ENCODE measurements at regions not wholly inside any gene's neighbourhood (a gene's known extent, or its start where the extent isn't known, plus 50 kb on each side); places are given as distances from the start of the nearest gene placed in this dataset.

DNA sequence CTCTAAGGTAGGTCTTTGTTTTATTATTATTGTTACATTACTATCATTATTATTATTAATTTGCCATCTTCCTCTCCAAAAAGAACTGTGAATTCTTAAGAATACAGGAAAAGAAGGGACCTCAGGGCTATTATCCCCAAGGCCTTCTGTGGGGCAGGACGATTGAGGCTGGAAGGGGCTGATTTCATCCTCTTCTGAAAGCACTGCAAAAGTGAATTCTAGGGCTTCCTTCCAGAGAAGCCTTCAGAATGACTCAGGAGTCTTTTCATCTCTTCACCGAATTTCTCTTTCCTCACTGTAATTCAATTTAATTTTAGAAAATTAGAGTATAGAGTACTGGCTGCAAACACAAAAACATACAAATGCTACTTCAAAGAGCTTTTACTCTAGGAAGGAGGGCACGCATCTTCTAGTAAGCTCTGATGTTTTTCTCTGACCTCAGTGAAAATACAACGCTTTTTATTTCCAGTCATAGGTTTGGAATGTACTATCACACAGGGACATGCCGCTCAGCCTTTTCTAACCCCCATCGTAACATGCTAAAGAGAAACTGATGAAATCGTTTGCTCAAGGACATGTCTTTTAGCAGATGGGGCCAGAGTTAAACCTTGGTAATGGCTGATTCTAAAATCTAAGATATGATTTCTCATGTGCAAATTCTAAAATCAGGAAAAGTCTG lies 280.2 kb upstream of the PITRM1 start:
- DNase-seq, result no peak

DNA sequence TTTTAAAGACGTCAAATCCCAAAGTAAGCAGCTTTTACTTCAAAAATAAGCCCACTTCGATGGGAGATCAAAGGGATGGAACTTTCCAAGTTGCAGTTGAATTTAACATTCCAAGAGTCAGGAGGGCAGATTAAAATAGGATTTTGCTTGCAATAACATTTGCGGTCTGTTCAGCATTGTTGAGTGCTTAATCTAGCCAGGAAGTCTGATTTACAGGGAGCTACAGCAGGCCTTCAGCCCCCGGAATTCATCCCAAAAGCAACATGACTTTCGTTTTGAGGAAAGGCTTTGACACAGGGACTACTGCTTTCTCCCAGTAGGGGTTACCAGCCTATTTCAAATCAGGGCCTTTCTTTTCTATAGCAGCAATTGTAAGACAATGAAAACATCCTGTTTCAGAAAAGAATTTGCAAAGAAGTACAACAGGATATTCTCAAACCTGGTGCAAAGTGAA lies 279.6 kb upstream of the PITRM1 start:
- DNase-seq, result no peak

DNA sequence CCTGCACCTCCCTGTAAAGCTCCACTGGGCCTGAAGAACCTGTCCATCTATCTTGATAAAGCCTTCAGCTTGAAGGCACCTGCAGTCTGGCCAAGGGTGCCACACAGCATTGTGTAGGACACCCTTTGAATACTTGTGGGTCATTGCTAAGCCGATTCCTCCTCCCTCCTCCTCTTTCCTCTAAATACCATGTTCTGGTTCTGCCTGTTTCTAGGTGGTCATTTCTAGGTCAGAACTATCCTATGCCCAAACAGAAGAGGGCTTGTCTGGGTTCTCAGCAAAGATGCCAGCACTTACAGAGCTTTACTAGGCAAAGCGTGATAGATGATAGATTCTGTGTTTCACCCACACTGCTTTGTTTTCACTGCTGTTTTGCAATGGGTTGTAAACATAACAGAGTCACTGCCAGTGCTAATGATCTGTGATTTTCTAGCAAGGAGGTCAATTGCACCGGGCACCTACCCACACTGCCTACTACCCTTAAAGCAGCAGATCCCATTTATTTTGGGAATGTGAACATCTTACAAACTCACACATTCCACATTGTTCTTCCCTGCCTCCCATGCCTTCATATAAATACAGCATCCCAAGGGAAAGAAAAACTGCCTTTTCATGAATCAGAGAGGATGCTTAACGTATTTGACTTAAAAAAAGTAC lies 279.1 kb upstream of the PITRM1 start:
- no peak for DNase-seq

DNA sequence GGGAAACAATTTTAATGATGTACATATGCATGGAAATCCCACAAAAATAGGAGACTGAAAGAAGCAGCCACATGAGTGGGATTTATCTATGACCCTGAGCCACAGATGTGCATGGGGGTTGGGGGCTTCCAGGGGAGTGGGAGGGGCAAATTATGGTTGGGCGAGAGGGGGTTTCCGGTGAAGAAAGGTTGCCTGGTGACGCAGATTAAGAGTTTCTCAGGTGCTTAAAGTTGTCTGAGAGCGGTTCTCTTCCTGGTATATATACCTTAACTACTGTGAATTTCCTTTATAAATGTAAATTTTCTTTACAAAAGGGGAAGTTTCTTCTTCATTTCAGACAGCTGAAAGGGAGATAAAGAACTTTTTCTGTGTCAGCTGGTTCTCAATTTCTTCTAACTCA lies 273.6 kb upstream of the PITRM1 start:
- no peak for DNase-seq

DNA sequence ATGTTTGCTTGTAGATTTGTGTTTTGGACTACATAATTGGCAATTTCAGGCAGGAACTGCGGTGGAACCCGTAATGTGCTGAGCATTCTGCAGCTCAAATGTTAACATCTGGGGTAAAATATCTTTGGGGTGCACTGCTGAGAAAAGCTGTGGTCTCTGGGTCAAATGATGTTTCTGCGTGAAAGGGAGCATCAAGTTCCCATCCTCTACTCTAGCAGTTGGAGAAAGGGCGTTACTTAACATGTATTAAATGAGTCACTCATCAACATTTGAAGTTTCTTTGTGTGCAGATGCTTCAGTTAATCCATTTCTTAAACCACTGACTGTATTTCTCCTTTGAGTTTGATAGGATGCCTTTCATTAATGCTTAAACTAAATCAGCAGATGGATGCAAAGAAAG lies 273.1 kb upstream of the PITRM1 start:
- no peak for DNase-seq

DNA sequence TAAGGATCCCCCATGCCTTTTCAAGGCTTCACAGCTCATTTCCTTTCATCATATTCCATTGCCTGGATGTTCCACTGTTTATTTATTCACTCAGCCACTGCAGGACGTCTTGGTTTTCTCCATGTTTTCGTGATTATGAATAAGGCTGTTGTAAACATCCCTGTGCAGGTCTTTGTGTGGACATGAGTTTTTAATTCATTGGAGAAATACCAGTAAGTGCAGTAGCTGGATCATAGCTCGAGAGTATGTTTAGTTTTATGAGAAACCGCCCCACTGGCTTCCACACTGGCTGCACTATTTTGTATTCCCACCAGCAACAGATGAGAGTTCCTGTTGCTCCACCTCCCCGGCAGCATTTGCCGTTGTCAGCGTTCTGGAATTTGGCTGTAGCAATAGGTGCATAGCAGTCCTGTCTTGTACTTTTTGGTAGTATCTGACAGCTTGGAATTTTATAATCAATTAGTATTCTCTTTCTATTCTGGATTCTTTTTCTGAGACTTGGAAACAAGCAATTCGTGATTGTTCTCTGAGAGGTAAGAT lies 269.9 kb upstream of the PITRM1 start:
- DNase-seq, result no peak

DNA sequence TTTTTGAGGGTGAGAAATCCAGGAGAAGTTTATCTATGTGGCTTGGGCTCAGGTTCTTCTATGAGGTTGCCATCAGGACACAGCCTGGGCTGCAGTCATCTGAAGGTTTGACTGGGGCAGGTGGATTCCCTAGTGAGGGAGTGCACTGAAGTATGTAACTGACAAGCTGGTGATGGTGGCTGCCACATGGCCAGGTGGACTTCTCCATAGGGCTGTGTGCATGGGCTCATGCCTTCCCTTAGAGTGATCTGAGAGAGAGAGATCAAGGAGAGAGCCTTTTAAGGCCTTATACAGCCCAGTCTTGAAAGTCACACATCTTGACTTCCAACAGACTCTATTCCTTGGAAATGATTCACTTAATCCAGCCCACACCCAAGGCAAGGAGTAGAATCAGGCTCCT lies 266.6 kb upstream of the PITRM1 start:
- DNase-seq, result no peak

DNA sequence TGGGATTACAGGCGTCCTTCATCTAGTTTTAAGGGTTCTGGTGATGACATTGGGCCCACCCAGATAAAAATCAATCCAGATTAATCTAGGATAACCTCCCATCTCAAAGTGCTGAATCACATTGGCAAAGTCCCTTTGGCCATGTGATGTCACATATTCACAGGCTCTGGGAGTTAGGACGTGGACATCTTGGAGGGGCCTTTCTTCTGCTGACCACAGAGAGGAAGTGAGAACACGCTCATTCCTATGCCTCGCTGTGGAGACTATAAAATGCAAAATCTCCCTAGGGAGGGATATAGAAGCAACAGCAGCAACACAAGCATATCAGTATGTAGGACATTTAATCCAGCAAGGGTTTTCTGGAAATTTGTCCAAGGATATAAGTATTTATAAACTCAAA lies 266.0 kb upstream of the PITRM1 start:
- DNase-seq, result no peak

DNA sequence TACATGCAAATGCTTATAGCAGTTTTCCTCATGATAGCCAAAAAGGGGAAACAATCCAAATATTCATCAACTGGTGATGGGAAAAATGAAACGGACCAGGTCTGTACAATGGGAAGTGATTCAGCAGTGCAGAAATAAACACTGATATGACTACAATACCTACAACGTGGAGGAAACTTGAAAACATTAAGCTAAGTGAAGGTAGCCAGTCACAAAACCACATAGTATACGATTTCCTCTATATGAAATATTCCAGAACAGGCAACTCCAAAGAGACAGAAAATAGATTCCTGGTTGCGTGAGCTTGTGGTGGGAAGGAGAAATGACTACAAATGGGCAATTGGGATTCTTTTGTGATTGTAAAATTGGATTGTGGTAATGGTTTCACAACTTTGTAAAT lies 263.1 kb upstream of the PITRM1 start:
- DNase-seq, result no peak

DNA sequence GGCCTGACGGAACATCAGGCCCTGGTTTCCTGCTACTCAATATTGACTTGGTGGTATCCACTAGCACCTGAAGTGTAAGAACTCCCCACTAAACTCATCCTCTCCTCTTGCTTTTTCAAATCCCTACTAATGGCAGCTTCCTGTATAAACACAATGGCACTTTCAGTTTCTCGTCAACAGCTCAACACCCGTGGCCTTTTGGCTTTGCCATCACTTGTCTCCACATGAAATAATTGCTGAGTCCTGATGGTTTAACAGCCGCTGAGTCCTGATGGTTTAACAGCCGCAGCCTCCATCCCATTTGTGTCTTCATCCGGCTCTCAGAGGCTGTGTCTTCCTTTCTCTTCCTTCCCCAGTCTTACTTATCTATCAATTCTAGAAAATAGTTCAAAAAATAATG lies 261.4 kb upstream of the PITRM1 start:
- no peak for DNase-seq

DNA sequence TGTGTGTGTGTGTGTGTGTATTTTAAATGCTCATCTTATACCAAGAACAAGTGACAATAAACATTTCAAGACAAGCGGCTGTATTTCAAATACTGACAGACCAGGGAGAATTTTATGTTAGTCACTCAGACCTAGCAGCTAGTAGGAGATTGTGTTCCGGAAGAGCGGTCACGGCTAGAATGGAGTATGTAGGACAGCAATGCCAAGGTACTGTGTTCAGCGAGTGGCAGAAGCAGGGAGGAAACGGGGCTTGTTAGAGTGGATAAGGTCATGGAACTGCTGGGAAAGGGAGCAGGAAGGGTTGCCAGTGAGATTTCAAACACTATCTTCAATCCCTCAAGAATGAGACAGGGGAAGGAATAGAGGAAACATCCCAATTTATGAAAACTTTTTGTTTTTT lies 260.5 kb upstream of the PITRM1 start:
- no peak for DNase-seq

DNA sequence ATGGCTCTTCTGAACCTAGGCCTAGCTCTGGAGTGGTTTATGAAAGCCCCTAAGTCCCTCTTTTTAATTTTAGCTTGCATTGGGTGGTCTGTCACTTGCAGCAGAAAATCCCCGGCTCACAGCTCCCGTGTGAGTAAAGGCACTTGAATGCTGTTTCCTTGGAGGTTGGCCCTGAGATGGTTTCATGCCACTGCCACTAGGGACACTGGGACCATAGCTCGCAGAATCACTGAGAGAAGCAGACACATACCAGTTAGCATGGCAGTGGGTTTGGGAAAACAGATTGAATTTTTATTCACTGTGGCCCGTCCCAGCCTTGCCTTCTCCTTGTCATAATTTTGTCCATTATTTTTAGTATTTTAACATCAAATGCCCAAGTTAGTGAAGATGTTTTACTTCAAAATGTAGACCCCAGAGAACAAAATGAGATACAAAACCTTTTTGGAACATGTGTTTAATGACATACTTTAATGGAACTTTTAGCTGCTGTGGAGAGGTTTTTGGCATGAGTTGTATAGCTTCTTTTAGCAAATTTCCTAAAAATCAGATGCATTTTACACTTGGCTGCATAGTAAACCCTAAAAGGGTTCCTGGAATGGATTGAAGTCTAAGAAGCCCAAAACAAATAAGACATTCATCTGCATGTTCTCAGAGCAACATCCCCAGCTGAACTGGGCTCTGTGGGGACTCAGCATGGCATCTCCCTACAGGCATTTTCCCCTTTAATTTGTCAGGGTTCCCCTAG lies 259.7 kb upstream of the PITRM1 start:
- no peak for DNase-seq

DNA sequence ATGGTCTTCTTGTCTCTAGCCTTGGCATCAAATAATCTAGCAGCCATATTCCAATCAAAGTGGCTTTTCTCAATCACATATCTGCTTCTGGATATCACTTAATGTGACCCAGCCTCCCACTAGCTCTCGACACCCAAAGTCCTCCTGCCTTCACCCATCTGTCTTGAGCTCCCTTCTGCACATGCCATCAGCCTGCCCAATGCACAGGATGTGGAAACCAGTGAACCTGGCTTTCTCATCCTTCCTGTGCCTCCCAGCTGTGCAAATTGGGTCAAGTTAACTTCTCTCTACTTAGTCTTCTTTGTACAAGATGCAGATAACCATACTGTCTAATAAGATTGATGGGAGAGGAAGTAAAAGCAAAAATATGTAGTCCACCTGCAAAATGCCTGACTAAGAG lies 257.9 kb upstream of the PITRM1 start:
- no peak for DNase-seq

DNA sequence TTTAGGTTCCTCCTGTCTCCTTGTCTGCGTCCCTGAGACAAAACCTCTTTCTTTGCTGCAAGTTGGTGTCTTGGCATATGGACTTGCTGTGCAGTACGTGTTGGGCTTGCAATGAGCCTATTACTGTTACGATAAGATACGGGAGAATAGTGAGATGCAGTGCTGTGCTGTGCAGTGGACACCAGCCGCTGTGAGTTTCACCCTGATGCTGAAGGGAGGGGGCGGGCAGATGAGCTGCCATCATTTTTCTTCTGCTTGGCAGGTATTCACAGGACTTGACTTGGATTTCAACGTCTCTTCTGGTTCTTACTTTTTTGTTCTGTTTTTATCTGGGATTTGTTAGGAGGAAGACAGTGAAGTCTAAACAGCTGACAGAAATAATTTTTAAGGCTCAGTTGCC lies 257.1 kb upstream of the PITRM1 start:
- DNase-seq, result no peak

DNA sequence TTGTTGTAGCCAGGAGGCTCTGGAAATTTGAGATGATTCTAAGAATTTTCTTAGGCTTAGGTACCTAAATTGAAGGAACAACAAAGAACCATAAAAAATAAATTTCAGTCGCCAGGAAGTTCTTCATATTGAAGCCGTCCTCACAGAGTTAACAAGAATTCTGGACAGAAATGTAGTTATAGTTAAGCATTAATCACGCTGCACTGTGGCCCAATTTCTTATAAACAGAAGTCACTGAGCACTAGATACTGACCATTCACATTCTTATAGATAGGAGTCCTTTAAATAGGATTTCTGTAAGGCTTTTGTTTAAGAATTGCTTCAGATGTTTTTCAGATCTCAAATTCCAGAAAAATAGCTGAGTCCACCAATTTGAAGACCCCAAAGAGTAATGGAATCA lies 256.2 kb upstream of the PITRM1 start:
- no peak for DNase-seq

DNA sequence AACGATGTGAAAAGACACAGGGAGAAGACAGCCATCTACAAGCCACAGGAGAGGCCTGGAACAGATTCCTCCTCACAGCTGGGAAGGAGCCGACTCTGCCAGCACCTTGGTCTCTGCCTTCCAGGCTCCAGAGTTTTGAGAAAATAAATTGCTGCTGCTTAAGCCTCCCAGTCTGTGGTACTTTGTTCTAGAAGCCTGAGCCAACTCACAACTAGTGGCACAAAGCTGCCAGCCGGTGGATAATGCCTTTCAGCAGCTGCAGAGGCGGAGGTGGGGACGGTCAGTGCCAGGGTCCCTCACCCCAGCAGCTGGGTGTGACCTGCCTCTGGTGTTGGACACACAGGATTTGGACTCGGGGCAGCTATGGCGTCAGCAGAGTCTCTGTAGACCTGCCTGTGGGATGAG lies 255.4 kb upstream of the PITRM1 start:
- DNase-seq, result no peak

DNA sequence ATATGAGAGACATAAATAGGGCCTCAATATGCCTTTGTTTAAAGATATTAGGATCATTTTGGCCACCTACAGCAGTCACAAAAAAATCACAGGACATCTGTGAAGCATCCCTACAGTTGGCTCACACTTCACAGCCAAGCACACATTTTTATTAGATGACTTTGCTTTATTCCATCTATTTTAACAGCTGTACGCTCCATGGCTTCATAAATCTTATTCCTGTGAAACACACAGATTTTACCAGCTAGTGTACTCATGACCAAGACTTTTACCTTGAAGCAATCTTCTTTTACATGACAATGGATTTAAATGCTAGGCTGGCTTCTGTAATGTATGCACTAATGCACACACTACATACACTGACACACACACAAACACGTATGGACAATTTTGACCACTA lies 254.8 kb upstream of the PITRM1 start:
- no peak for DNase-seq

DNA sequence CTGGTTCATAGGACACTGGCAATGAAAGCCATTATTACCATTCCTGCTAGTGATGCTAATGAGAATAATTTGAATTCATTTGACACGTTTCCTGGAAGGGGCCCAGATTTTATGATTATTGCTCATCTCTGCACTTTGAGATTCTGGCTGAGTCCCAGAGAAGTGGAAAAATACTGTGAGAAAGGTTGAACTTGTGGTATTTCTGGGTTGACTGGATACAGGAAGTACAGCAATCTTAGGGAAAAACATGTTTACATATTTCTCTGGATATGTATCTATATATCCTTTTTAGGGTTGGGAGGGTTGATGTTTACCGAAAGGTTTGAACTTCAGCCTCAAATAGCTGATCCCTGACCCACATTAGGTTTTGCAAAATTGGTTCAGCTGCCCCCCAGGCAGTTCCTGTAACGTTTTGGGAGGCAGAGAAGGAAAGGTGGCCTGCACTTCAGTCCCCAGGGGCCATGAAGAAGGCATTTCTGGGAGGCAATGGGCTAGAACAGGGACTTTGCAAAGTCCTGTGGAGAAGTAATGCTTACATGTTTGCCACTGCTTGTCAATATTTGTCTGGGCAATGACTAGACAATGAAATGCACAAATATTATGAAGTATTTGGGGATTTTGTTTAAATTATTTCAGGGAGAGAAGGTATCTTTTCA lies 253.7 kb upstream of the PITRM1 start:
- DNase-seq, result no peak

DNA sequence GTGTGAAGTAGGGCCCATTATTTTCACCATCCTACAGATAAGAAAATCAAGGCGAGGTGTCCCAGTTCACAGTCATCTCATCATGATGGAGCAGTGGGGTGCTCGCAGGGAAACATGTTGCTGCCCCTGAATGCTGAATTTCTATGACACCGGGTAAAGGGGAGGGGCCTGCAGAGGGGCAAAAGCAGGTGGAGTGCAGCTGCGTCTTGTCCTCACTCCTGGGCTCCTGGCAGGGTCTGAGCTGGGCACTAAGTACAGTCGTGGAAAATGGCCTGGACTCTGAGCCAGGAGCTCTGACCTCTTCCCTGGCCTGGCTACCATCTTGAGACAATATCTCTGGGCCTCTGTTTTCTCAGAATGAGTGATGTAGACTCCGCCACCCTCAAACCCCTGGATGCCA lies 253.1 kb upstream of the PITRM1 start:
- no peak for DNase-seq

DNA sequence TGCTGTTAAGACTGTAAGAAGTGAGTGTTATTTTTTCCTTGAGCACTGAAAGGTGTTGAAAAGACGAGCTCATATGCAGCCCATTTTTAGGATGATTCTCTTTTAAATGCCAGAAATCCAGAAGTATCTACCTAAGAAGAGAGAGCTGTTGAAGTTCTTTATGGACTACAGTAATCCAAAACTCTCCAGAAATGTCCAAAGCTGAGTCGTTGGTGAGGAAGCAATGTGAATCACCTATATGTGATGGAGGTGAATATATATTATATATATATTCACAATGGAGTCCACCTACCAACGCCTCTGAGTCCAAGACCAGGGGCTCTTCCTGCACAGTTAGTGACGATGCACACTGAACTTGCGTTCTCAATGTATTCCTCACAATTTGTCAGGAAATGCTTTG lies 252.7 kb upstream of the PITRM1 start:
- DNase-seq, result no peak

DNA sequence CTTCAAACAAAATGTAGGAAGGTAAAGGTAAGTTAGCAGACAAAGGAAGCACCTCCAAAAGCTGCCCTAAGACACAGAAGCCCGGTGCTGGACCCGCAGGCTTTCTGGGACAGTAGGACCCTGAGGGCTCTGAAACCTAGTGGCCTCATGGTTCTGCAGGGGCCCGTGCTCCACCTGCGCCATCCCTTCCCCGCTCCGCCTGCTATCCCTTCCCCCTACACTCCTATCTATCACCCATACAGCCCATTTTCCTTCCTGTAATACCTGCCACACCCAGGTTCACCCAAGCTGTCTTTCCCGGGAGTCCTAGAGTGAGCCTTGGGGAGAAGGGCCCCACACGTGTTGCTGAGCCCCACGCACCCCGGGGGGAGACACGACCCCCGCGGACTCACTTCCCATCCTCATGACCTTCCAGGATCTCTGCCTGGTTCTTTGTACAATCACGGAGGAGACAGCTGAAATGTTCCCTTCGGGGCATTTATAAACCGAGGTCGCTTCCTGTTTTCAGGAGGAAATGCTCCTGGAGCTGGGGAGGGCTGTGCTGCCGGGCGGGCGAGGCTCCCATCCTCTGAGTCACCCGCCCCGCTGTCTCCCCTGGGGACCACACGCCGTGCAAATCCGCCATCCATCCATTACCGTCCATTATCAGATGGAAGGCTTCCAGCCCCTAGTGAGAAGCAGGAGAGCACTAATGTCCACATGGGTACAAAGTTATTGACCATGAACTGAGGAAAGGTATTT lies 251.7 kb upstream of the PITRM1 start:
- peak; percentile 61 for DNase-seq

DNA sequence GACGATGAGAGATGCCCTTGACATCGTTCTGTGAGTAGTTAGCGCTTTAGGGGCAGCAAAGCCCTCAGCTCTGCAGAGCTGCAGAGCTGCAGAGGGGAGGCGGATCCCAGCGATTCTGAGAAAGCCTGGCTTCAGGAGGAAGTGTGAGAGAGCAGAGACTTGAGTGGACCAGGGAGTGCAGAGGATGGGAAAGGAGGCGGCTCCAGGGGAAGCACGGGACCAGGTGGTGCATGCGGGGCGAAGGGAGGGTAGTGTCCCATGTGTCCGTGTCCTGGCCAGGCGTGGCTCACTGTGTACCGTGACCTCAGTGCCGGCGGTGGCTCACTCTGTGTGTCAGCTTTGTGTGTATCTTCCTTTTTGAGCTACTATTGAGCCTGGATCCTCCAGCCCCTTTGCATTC lies 250.8 kb upstream of the PITRM1 start:
- peak; percentile 32 for DNase-seq

DNA sequence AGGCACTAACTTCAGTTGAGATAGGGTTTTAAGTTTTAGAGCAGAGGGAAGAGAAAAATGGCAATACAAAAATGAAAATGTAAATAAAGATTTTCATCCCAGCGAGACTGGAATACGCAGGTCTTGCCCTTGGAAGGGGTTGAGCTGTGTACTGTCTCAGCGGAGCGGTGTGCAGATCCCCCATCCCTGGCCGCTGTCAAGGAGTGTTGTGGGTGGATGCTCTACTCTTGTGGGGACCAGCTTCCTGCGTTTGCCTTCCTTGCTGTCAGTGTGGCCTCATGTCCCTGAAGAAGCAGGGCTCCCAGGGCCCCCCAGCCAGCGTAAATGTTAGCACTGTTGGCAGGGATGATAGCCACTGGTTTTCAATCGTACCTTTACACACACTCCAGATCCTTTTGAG lies 249.7 kb upstream of the PITRM1 start:
- no peak for DNase-seq
